Breast epithelium (tissue), 3 donors: ENCODE measurements at regions not wholly inside any gene's neighbourhood (a gene's known extent, or its start where the extent isn't known, plus 50 kb on each side); places are given as distances from the start of the nearest gene placed in this dataset.

Experiments
- CTCF ChIP-seq, 3 donors: fragments of 450-650 bp; IDR thresholded peaks; one replicate each; pipeline ENCODE4 v1.5.1; 2016 to 2017; ENCODE audit warnings: antibody characterized with exemption in 3 of 3, mild to moderate bottlenecking in 3 of 3, moderate library complexity in 3 of 3
- POLR2A ChIP-seq: fragments of 450-650 bp; IDR thresholded peaks from one replicate; pipeline ENCODE4 v1.6.1; 2016; ENCODE audit warnings: antibody characterized with exemption, mild to moderate bottlenecking, moderate library complexity
- POLR2AphosphoS5 ChIP-seq, 3 donors: sonication (generic); formaldehyde crosslinking; IDR thresholded peaks; one replicate each; pipeline ENCODE4 v1.6.1; 2017; ENCODE audit warnings: antibody characterized with exemption in 3 of 3

GRCh38 chr6:146917979-146918378 lies 286.2 kb upstream of the STXBP5 start:
- TF ChIP-seq CTCF (IDR thresholded peaks at IDR 0.05) = no peak
- TF ChIP-seq POLR2AphosphoS5 (IDR thresholded peaks at IDR 0.05) = no peak
- no peak for TF ChIP-seq POLR2A
